Lower lobe of right lung (tissue), 2 donors: ENCODE measurements at regions not wholly inside any gene's neighbourhood (a gene's known extent, or its start where the extent isn't known, plus 50 kb on each side); places are given as distances from the start of the nearest gene placed in this dataset.
A peak's percentile ranks its signal among the peaks of the same experiment; 100 is the strongest.

Experiments used
- ATAC-seq, 2 donors: fragments of 200-7000 bp; cut with Tn5 transposase; one replicate each; pipeline ENCODE4 v1.9.1; 2020 to 2022; ENCODE audit warnings: mild to moderate bottlenecking in 2 of 2, moderate library complexity in 2 of 2
- DNase-seq: peaks from one replicate; pipeline ENCODE4 v3.0.0-alpha.2; 2020
- H3K27ac ChIP-seq: fragments of 200-600 bp; one replicate; pipeline ENCODE4 v1.8.0; 2022
- H3K27me3 ChIP-seq: fragments of 200-600 bp; one replicate; pipeline ENCODE4 v1.8.0; 2022; ENCODE audit warnings: low read depth
- H3K36me3 ChIP-seq: fragments of 200-600 bp; one replicate; pipeline ENCODE4 v1.8.0; 2022; ENCODE audit warnings: mild to moderate bottlenecking
- H3K4me1 ChIP-seq: fragments of 200-600 bp; one replicate; pipeline ENCODE4 v1.8.0; 2022
- H3K4me3 ChIP-seq: fragments of 200-600 bp; one replicate; pipeline ENCODE4 v1.8.0; 2022; ENCODE audit warnings: mild to moderate bottlenecking
- H3K9me3 ChIP-seq: fragments of 200-600 bp; one replicate; pipeline ENCODE4 v1.8.0; 2022
- intact Hi-C: fragments of 100-400 bp; cut with DNase I; formaldehyde crosslinking; loops from one replicate; pipeline ENCODE4 v1.11.0; 2022
- TF ChIP-seq, protein P1 (sequence below): fragments of 200-600 bp; IDR thresholded peaks from one replicate; pipeline ENCODE4 v1.8.0; 2022; ENCODE audit warnings: antibody characterized with exemption, mild to moderate bottlenecking
- donor health status: DM: no; HTN: yes; CAD: no; lungs with severe emphysema.

GRCh38 chr11:122398167-122398566 is 257.4 kb upstream of the UBASH3B start:
- no peak overlapping the region for H3K4me3 ChIP-seq
- no peaks in the 10 kb centered on the region for H3K27me3 ChIP-seq
- H3K27ac ChIP-seq = no peak overlapping the region
- ATAC-seq = no peak
- TF ChIP-seq, protein P1, sequence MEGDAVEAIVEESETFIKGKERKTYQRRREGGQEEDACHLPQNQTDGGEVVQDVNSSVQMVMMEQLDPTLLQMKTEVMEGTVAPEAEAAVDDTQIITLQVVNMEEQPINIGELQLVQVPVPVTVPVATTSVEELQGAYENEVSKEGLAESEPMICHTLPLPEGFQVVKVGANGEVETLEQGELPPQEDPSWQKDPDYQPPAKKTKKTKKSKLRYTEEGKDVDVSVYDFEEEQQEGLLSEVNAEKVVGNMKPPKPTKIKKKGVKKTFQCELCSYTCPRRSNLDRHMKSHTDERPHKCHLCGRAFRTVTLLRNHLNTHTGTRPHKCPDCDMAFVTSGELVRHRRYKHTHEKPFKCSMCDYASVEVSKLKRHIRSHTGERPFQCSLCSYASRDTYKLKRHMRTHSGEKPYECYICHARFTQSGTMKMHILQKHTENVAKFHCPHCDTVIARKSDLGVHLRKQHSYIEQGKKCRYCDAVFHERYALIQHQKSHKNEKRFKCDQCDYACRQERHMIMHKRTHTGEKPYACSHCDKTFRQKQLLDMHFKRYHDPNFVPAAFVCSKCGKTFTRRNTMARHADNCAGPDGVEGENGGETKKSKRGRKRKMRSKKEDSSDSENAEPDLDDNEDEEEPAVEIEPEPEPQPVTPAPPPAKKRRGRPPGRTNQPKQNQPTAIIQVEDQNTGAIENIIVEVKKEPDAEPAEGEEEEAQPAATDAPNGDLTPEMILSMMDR = no peak
- no peaks in the 10 kb centered on the region for H3K4me1 ChIP-seq
- intact Hi-C loops = no loop called here
- H3K36me3 ChIP-seq = no peaks in the 10 kb centered on the region
- no peaks in the 10 kb centered on the region for H3K9me3 ChIP-seq
- no peak for DNase-seq

DNA sequence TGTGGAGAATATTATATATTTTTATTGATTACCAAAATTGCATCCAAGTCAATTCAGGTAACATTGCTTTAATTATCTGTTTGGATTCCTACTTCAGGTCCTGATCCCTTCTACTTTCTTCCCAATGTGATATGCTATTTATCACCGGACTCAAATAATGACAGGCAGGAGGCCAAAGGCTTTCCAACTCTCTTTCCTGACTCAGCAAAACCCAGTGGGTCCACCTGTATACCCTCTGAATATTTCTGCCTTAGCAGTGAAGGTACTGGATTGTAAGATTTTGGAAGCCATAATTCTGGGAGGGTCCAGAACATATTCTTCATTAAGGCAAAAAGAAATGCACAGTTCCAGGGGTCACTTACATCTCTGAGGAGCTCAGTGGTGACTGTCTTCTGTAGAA is 260.2 kb upstream of the UBASH3B start:
- intact Hi-C loops = no loop called here

DNA sequence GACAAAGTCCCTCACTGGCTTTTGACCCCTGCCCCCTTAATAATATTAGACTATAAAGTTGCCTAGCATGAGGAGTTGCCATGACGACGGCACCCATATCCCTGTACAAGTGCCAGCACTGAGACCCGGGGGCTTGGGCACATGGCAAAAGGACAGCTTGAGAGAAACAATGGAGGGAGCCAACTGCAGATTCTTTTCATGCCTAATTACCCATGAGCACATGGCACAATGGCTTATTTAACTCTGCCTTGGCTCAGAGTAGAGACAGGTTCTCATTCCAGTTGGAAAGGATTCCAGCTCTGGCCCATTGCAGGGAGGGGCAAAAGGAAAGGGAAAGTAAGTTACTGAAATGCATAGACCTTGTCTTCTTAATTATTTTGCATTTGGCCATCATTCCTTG is 261.2 kb upstream of the UBASH3B start:
- no peak for ATAC-seq
- H3K27me3 ChIP-seq = no peaks in the 10 kb centered on the region
- no peaks in the 10 kb centered on the region for H3K4me1 ChIP-seq
- H3K9me3 ChIP-seq = no peaks in the 10 kb centered on the region
- intact Hi-C loops = no loop called here
- no peaks in the 10 kb centered on the region for H3K36me3 ChIP-seq
- no peak overlapping the region for H3K4me3 ChIP-seq
- H3K27ac ChIP-seq = no peak overlapping the region
- TF ChIP-seq, protein P1 = no peak
- DNase-seq = no peak

More for the DNA sequence above, 260.2 kb upstream of the UBASH3B start:
- H3K9me3 ChIP-seq = no peaks in the 10 kb centered on the region
- no peaks in the 10 kb centered on the region for H3K4me1 ChIP-seq
- H3K4me3 ChIP-seq = no peak overlapping the region
- no peaks in the 10 kb centered on the region for H3K27me3 ChIP-seq
- H3K27ac ChIP-seq = no peak overlapping the region
- TF ChIP-seq, protein P1 = no peak
- H3K36me3 ChIP-seq = no peaks in the 10 kb centered on the region
- DNase-seq (no peak), ATAC-seq (no peak)

DNA sequence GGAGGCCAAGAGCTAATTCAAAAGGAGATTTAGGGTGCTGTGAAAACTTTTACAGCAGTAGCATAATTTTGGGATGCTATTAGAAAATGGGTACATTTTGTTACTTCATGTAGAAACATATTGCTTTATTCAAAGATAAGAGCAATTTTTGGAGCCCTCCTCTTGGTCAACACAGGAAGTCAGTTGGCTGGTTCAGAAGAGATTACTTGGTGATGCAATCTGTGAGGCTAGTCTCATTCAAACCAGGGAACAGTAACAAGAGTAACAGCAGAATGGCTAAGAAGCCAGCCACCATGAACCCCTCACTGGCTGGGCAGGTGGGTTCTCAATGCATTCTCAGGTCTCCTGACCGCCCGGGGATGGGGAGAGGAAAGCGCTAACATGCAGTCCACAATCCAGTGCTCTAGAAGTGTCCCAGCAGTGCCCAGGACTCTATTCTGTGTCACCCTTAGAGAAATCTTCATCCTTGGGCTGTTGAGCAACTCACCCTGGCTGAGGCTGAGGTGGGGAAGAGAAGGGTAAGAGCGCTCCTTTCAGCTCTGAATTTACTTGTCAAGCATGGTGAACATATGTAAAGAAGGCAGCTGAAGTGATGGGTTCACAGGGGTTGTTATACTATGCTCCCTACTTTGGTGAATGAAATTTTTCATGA is 262.2 kb upstream of the UBASH3B start:
- peak in 1 of 2 donors; percentile 19 for ATAC-seq
- H3K27ac ChIP-seq = no peak overlapping the region
- no peak overlapping the region for H3K4me3 ChIP-seq
- no peak for DNase-seq
- TF ChIP-seq, protein P1 = no peak
- H3K36me3 ChIP-seq = no peaks in the 10 kb centered on the region
- no peaks in the 10 kb centered on the region for H3K27me3 ChIP-seq
- H3K9me3 ChIP-seq = no peaks in the 10 kb centered on the region
- intact Hi-C loops = no loop called here
- no peaks in the 10 kb centered on the region for H3K4me1 ChIP-seq

DNA sequence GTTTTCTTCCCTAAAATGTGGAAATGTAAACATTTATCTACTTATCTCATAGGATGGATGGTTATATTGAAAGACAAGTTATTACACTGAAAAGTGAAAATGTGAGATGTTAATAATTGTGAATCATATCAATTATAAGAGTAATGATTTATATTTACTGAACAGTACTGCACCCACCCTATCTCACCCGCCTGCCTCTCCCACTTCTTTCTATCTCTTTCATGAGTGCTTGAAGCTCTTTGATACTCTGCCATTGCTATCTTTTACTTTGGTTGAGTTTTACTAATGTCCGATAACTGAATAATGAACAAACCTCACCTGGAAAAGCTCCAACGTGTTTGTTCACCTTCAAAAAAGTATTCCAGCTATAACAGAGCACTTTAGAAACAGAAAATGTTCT is 263.0 kb upstream of the UBASH3B start:
- ATAC-seq = no peak
- H3K4me3 ChIP-seq = no peak overlapping the region
- intact Hi-C loops = no loop called here
- DNase-seq = no peak
- TF ChIP-seq, protein P1 = no peak
- no peaks in the 10 kb centered on the region for H3K27me3 ChIP-seq
- H3K9me3 ChIP-seq = no peaks in the 10 kb centered on the region
- H3K36me3 ChIP-seq = no peaks in the 10 kb centered on the region
- H3K4me1 ChIP-seq = no peaks in the 10 kb centered on the region
- no peak overlapping the region for H3K27ac ChIP-seq
